GM18873 (cell line): ENCODE measurements at regions not wholly inside any gene's neighbourhood (a gene's known extent, or its start where the extent isn't known, plus 50 kb on each side); places are given as distances from the start of the nearest gene placed in this dataset.

Experiments
- ATAC-seq: cut with Tn5 transposase; IDR thresholded peaks from one replicate; pipeline ENCODE4 v1.9.1; 2021; ENCODE audit warnings: mild to moderate bottlenecking, moderate library complexity, moderate number of reproducible peaks; ENCODE audit not compliant: unreplicated experiment, low FRiP score

- ATAC-seq = no peak
Measured at GRCh38 chr10:2754943-2755342, 312.4 kb upstream of the PFKP start.

- no peak for ATAC-seq
Measured at GRCh38 chr10:2748287-2748686, 319.1 kb upstream of the PFKP start.

GRCh38 chr10:2746638-2747037, 320.7 kb upstream of the PFKP start:
- no peak for ATAC-seq

GRCh38 chr10:2745666-2746065, 321.7 kb upstream of the PFKP start:
- ATAC-seq = no peak

GRCh38 chr10:2744547-2745200, 322.7 kb upstream of the PFKP start:
- ATAC-seq = no peak

- ATAC-seq = no peak
Measured at GRCh38 chr10:2734603-2735002, 332.7 kb upstream of the PFKP start.

- no peak for ATAC-seq
Measured at GRCh38 chr10:2733278-2733963, 333.9 kb upstream of the PFKP start.

GRCh38 chr10:2731940-2732339, 335.4 kb upstream of the PFKP start:
- ATAC-seq = no peak

- ATAC-seq = no peak
Measured at GRCh38 chr10:2729197-2729596, 338.2 kb upstream of the PFKP start.

GRCh38 chr10:2728087-2728486, 339.3 kb upstream of the PFKP start:
- no peak for ATAC-seq

- no peak for ATAC-seq
Measured at GRCh38 chr10:2716596-2716995, 350.8 kb upstream of the PFKP start.

- no peak for ATAC-seq
Measured at GRCh38 chr10:2714597-2714996, 352.8 kb upstream of the PFKP start.

- no peak for ATAC-seq
Measured at GRCh38 chr10:2703953-2704352, 363.4 kb upstream of the PFKP start.

- ATAC-seq = no peak
Measured at GRCh38 chr10:2701802-2702201, 365.5 kb upstream of the PFKP start.

GRCh38 chr10:2700626-2701305, 366.6 kb upstream of the PFKP start:
- ATAC-seq = peak; percentile 53

- ATAC-seq = no peak
Measured at GRCh38 chr10:2688958-2689357, 378.4 kb upstream of the PFKP start.

- ATAC-seq = no peak
Measured at GRCh38 chr10:2686691-2687090, 380.7 kb upstream of the PFKP start.

GRCh38 chr10:2682491-2682890, 384.9 kb upstream of the PFKP start:
- ATAC-seq = no peak

GRCh38 chr10:2681891-2682290, 385.5 kb upstream of the PFKP start:
- no peak for ATAC-seq

GRCh38 chr10:2680821-2681220, 386.5 kb upstream of the PFKP start:
- ATAC-seq = no peak

GRCh38 chr10:2679646-2680045, 387.7 kb upstream of the PFKP start:
- no peak for ATAC-seq

- no peak for ATAC-seq
Measured at GRCh38 chr10:2676455-2676854, 390.9 kb upstream of the PFKP start.
